Fibroblast of peridontal ligament (primary cell): ENCODE measurements at regions not wholly inside any gene's neighbourhood (a gene's known extent, or its start where the extent isn't known, plus 50 kb on each side); places are given as distances from the start of the nearest gene placed in this dataset.
"Not testable (repeated sequence)": the region's sequence is repeated elsewhere in the genome, so short reads cannot be mapped to it uniquely, and the experiment has no call there.

ENCODE experiments used
- DNase-seq: peaks from one replicate; pipeline ENCODE4 v3.0.0-alpha.2; 2010; ENCODE audit errors: extremely low read depth

GRCh38 chr3:30469133-30469532, 137.3 kb upstream of the TGFBR2 start:
- no peak for DNase-seq

DNA sequence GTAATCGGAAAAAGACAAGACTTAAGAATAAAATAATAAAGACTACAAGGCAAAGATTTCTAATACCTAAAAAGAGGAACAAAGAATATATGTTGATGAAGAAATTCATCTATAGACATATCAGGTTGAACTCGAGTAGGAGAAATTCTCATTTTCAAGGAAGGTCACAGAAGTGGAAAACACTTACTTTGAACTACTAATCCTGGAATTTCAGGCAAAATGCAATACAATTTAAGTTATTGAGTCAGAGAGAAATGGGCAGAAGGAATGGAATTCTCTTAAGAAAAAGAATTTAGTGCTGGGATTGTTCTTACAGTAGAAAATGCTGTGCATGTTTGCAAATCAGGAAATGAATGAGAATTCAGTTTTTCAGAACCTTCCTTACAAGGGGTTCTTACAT, 135.9 kb upstream of the TGFBR2 start:
- peak; percentile 51 for DNase-seq

DNA sequence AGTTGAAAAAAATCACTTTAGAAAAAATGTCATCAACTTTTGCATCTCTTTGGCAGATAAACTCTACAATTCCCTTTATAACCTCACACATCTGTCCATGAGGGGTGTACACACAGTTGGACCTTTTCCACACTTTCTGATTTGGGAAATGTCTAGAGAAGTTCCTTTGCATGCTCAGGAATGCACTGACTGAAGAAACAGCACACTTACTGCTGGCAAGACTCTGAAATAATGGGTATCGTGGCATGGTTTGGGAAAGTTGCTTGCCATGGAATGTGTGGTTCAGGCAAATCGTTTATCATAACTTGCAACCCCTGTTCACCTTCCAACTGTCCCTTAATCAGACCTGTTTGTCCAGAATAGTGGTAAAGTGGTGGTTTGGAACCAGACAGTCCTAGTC, 135.3 kb upstream of the TGFBR2 start:
- peak; percentile 66 for DNase-seq

- DNase-seq: no peak
Observed at GRCh38 chr3:30471796-30472489, 134.5 kb upstream of the TGFBR2 start.

GRCh38 chr3:30473374-30474051, 132.9 kb upstream of the TGFBR2 start:
- DNase-seq: peak; percentile 91

- DNase-seq: no peak
Observed at GRCh38 chr3:30474371-30474770, 132.0 kb upstream of the TGFBR2 start.

- DNase-seq: no peak
Observed at GRCh38 chr3:30475038-30475808, 131.2 kb upstream of the TGFBR2 start.

GRCh38 chr3:30475809-30476178, 130.6 kb upstream of the TGFBR2 start:
- DNase-seq: no peak

DNA sequence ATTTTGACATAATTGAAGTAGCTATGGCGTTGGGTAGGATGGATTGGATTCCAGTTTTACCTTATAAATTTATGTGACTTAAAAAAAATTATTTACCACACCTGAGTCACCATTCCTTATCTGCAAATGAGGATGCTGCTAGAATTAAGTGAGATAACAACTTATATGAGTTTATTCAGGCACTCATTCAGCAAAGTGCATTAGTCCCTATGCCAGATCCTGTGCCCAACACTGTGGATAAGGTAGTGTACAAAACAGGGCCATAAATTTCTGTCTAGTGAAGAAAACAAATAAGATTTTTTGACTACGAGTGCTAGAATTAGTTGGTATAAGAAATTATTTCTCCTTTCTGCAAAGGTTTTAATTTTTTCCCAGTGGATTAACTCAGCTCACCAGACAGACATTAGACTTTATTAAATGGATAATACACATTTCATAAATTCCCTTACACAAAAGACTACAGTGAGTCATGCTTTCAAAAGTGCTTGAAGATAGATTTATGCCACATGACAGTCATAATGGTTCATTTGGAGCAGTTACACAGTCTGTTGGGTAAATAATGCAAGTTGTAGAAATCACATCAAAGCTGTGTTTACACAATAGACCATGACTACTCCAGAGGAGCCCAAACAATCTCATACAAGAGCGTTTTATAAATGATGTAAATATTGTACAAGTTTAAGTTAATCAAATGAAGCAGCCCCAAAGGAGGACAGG, 129.9 kb upstream of the TGFBR2 start:
- peak; percentile 57 for DNase-seq

- DNase-seq: no peak
Observed at GRCh38 chr3:30477149-30477921, 129.1 kb upstream of the TGFBR2 start.

DNA sequence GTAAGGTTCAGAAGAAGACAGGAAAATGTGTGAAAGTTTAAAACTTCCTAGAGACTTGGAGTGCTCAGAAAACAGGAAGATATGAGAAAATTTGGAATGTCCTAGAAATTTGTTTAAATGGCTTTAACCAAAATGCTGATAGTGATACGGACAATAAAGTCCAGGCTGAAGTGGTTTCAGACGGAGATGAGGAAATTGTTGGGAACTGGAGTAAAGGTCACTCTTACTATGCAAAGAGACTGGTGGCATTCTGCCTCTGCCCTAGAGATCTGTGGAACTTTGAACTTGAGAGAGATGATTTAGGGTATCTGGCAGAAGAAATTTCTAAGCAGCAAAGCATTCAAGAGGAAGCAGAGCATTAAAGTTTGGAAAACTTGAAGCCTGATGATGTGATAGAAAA, 126.7 kb upstream of the TGFBR2 start:
- not testable (repeated sequence) for DNase-seq

DNA sequence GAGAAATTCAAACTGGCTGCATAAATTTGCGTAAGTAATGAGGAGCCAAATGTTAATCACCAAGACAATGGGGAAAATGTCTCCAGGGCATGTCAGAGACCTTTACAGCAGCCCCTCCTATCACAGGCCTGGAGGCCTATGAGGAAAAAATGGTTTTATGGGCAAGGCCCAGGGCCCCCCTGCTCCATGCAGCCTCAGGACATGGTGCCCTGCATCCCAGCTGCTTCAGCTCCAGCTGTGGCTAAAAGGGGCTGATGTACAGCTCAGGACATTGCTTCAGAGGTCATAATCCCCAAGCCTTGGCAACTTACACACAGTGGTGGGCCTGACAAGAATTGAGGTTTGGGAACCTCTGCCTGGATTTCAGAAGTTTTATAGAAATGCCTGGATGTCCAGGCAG, 126.2 kb upstream of the TGFBR2 start:
- DNase-seq: not testable (repeated sequence)

DNA sequence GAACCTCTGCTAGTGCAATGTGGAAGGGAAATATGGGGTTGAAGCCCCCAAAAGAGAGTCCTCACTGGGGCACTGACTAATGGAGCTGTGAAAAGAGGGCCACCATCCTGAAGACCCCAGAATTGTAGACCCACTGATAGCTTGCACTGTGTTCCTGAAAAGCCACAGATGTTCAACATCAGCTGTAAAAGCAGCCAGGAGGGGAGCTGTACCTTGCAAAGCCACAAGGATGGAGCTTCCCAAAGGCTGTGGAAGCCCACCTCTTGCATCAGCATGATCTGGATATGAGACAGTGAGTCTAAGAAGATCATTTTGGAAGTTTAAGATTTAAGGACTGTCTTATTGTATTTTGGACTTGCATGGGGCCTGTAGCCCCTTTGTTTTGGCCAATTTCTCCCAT, 125.8 kb upstream of the TGFBR2 start:
- DNase-seq: no peak

- DNase-seq: no peak
Observed at GRCh38 chr3:30481241-30481640, 125.2 kb upstream of the TGFBR2 start.

DNA sequence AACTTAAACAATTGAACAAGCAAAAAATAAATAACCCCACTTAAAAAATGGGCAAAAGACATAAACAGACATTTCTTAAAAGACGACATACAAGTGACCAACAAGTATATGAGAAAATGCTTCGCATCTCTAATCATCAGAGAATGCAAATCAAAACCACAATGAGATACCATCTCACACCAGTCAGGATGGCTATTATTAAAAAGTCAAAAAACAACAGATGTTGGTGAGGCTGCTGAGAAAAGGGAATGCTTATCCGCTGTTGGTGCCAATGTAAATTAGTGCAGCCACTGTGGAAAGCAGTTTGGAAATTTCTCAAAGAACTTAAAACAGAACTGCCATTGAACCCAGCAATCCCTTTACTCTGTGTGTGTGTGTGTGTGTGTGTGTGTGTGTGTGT, 122.2 kb upstream of the TGFBR2 start:
- not testable (repeated sequence) for DNase-seq

DNA sequence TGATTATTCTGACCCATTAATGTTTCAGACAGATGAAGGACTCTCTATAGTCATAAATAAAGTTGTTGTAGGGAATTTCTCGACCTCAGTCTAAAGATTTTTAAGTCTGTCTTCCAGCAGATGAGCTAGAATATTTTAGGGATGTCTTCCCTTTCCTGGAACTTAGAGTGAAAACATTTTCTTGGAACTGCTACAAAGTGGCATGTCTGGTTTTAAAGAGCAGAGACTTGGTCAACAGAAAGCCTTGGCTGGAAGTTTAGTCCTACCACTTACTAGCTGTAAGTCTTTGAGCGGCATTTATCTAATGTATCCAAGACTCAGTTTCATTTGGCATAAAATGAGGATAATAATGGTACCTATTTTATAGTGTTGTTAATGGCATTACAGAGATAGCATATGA, 120.0 kb upstream of the TGFBR2 start:
- no peak for DNase-seq

DNA sequence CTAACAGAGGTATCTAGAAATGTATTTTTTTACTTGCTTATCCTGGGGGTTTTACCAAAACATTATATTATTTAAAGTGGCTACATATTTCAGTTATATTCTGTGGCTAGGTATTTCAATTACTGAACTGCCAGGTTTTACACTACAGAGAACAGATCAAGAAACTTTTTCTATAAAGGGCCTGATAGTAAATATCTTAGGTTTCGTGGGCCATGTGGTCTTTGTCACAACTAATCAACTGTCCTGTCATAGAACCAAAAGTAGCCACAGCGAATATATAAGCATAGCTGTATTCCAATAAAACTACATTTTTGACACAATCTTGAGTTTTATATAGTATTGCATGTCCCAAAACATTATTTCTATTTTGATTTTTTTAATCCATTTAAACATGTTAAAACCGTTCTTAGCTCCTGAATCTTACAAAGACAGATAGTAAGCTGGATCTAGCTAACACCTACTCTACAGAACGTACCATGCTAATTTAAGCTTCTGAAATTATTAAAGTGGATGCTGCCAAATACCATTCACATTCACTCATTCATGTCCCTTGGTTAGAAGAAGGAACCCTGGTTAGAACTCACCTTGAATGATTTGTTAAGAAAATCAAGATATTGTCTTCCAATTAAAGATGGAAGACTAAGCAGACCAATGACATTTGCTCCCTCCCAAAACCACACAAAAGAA, 118.2 kb upstream of the TGFBR2 start:
- DNase-seq: no peak

GRCh38 chr3:30492322-30493192, 113.8 kb upstream of the TGFBR2 start:
- peak; percentile 26 for DNase-seq

GRCh38 chr3:30493911-30494311, 112.5 kb upstream of the TGFBR2 start:
- DNase-seq: peak; percentile 95
